AG09319 (cell line): ENCODE measurements at regions not wholly inside any gene's neighbourhood (a gene's known extent, or its start where the extent isn't known, plus 50 kb on each side); places are given as distances from the start of the nearest gene placed in this dataset.

ENCODE experiments used
- DNase-seq: peaks from one replicate; pipeline ENCODE4 v3.0.0-alpha.2; 2010; ENCODE audit warnings: low read depth; ENCODE audit errors: extremely low read depth
- CTCF ChIP-seq: IDR thresholded peaks from 2 replicates; pipeline ENCODE4 v1.5.1; 2011; ENCODE audit warnings: low read depth, mild to moderate bottlenecking, inconsistent platforms, low read length, moderate library complexity

GRCh38 chr7:91345449-91345848 is 81.2 kb downstream of the FZD1 start:
- no peak for TF ChIP-seq CTCF
- no peak for DNase-seq

- no peak for DNase-seq
- no peak for TF ChIP-seq CTCF
These were observed 82.2 kb downstream of the FZD1 start for GRCh38 chr7:91346426-91346825.

DNA sequence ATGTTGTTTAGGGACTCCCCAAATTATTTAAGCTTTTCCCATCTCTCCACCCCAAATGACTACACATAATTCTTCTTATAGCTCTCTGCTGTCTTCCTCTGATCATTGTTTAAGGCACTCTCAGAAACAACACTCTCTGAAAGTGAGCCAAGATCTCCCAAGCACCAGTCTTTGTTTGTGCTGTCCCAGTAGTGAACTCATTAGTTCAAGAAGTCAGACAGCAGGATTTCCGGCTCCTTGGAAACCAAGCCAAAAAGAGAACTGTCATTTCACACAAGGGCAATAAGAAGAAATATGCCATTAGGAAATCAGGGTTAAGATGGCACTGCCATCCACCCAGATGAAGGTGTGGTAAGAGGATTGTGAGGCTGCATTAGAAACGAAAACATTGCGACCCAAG is 83.1 kb downstream of the FZD1 start:
- DNase-seq, result no peak
- no peak for TF ChIP-seq CTCF

DNA sequence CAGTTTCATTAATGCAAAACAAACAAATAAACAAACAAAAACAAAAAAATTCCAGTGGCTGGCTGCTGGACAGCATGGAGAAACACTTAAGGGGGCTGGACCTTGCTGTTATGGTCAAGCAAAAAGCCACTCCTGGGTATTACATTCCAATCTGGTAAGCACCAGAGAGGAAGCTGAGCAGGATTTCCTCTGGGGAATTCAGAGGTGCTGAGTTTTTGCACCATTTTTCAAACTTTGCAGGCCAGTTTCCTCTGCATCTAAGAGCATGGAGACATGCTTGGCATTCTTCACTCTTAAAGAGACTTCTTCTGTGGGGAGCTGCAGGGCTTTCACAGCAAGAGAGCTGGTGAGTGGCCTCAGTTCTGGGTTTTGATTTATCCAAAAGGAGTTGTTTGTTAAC is 84.5 kb downstream of the FZD1 start:
- no peak for TF ChIP-seq CTCF
- DNase-seq, result no peak

GRCh38 chr7:91351374-91351773 is 87.1 kb downstream of the FZD1 start:
- no peak for DNase-seq
- no peak for TF ChIP-seq CTCF

DNA sequence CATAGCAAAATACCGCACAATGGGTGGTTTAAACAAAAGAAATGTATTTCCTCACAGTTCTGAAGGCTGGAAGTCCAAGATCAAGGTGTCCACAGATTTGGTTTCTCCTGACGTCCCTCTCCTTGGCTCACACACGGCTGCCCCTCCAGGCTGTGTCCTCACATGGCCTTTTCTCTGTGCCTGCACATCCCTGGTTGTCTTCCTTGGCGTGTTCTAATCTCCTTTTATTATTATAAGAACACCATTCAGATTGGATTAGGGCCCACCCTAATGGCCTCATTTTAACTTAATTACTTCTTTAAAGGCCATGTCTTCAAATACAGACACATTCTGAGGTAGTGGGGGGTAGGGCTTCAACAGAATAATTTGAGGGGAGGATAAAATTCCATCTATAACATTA is 87.9 kb downstream of the FZD1 start:
- no peak for TF ChIP-seq CTCF
- DNase-seq, result no peak

DNA sequence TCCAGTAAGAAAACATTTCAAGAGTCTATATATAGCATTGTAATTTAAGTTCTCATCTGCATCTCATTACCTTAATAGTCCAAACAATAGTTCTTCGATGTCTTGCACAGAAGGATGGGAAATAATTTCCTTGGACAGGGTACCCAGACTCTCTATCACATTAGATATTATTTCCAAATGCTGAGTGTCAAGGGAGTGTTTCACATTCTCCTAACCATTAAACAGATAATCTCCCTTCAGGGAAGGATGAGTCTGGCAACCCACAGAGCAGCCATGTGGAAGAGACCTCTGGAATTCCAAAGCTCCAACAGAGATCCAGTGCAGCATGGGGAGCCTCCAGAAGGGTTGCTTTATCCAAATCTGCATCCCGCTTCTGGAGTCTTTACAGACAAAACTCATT is 89.6 kb downstream of the FZD1 start:
- no peak for TF ChIP-seq CTCF
- DNase-seq, result no peak
